ENCODE measurements at regions not wholly inside any gene's neighbourhood (a gene's known extent, or its start where the extent isn't known, plus 50 kb on each side); places are given as distances from the start of the nearest gene placed in this dataset.

GRCh38 chr7:36788825-36789470 lies 64.7 kb upstream of the AOAH start:
- Histone ChIP-seq H3K9me3 (ENCODE audit: control insufficient read depth, insufficient read depth, low read depth, low read length) (no peaks in the 10 kb centered on the region; the same call in 1 of the 2 replicates), H3K4me3 (ENCODE audit: low read depth in 2 of 2, low read length in 2 of 2) (no peak overlapping the region), H3K4me1 (ENCODE audit: control insufficient read depth, insufficient read depth, low read length) (no peaks in the 10 kb centered on the region), H3K36me3 (ENCODE audit: control insufficient read depth, insufficient read depth, low read length) (no peaks in the 10 kb centered on the region), H3K27me3 (ENCODE audit: control insufficient read depth, insufficient read depth, low read length) (no peaks in the 10 kb centered on the region), H3K27ac (ENCODE audit: low read length) (no peak overlapping the region)
- BruUV-seq (replicated peaks), result no TSS peak
- ChIA-PET CTCF (no interaction called here), POLR2A (no interaction called here)
- intact Hi-C loops (cut with micrococcal nuclease; ENCODE audit: unreplicated experiment) (no loop called here), in situ Hi-C loops (cut with HindIII; ENCODE audit: low pct_unique_long_range_greater_than_20kb, low sequenced_read_pairs) (no loop called here)
- no peak for ATAC-seq
- no peak for DNase-seq (ENCODE audit: low read depth, low spot score)
- no peak for TF ChIP-seq CTCF (IDR thresholded peaks at IDR 0.05)
- no peak for TF ChIP-seq TCF7L2 (IDR thresholded peaks at IDR 0.05; ENCODE audit: low read depth, low read length)
- no peak for TF ChIP-seq POLR2AphosphoS5 (IDR thresholded peaks at IDR 0.05; ENCODE audit: low read depth, low read length)
- TF ChIP-seq SIN3A (IDR thresholded peaks at IDR 0.05; ENCODE audit: borderline replicate concordance, insufficient read depth, low read depth, low read length), result no peak
- TF ChIP-seq REST (IDR thresholded peaks at IDR 0.05; ENCODE audit: insufficient read depth in 1 of 2, low read depth in 2 of 2, low read length in 1 of 2), result no peak

- intact Hi-C loops (cut with micrococcal nuclease; ENCODE audit: unreplicated experiment) (no loop called here), in situ Hi-C loops (cut with HindIII; ENCODE audit: low pct_unique_long_range_greater_than_20kb, low sequenced_read_pairs) (no loop called here)
- Histone ChIP-seq H3K27me3 (ENCODE audit: control insufficient read depth, insufficient read depth, low read length) (no peaks in the 10 kb centered on the region), H3K4me1 (ENCODE audit: control insufficient read depth, insufficient read depth, low read length) (no peaks in the 10 kb centered on the region), H3K4me3 (ENCODE audit: low read depth in 2 of 2, low read length in 2 of 2) (no peak overlapping the region), H3K9me3 (ENCODE audit: control insufficient read depth, insufficient read depth, low read depth, low read length) (no peaks in the 10 kb centered on the region; the same call in 1 of the 2 replicates), H3K27ac (ENCODE audit: low read length) (no peak overlapping the region), H3K36me3 (ENCODE audit: control insufficient read depth, insufficient read depth, low read length) (no peaks in the 10 kb centered on the region)
- no peak for ATAC-seq
- ChIA-PET POLR2A (interaction anchor here (0.6 kb wide), 1 partner anchor 516 kb away, joined by 9 read pairs; no protein-coding TSS in a partner anchor), CTCF (no interaction called here)
- no TSS peak for BruUV-seq (replicated peaks)
- DNase-seq (ENCODE audit: low read depth, low spot score), result no peak
- TF ChIP-seq POLR2AphosphoS5 (IDR thresholded peaks at IDR 0.05; ENCODE audit: low read depth, low read length) (no peak), SIN3A (IDR thresholded peaks at IDR 0.05; ENCODE audit: borderline replicate concordance, insufficient read depth, low read depth, low read length) (no peak), TCF7L2 (IDR thresholded peaks at IDR 0.05; ENCODE audit: low read depth, low read length) (no peak), CTCF (IDR thresholded peaks at IDR 0.05) (no peak), REST (IDR thresholded peaks at IDR 0.05; ENCODE audit: insufficient read depth in 1 of 2, low read depth in 2 of 2, low read length in 1 of 2) (no peak)
Measured at GRCh38 chr7:36787933-36788378, 63.7 kb upstream of the AOAH start.

Measured in Panc1 (cell line).